HL-60 (cell line): ENCODE measurements at regions not wholly inside any gene's neighbourhood (a gene's known extent, or its start where the extent isn't known, plus 50 kb on each side); places are given as distances from the start of the nearest gene placed in this dataset.

Experiments used
- DNase-seq, 2 experiments: peaks; one replicate each; pipeline ENCODE4 v3.0.0-alpha.2; 2010 to 2020; ENCODE audit warnings: low read depth in 1 of 2, low spot score in 1 of 2
- H3K27ac ChIP-seq: fragments of 250-450 bp; sonication (Bioruptor Pico); replicated peaks from 2 replicates; pipeline ENCODE4 v1.5.1; 2020; ENCODE audit warnings: mild to moderate bottlenecking, moderate library complexity
- H3K27me3 ChIP-seq: fragments of 250-450 bp; sonication (Bioruptor Pico); 2 replicates; pipeline ENCODE4 v1.5.1; 2021; ENCODE audit warnings: mild to moderate bottlenecking, moderate library complexity; ENCODE audit not compliant: insufficient read depth, poor library complexity, severe bottlenecking
- H3K4me3 ChIP-seq: replicated peaks from 2 replicates; pipeline ENCODE4 v1.5.1; 2011; ENCODE audit warnings: mild to moderate bottlenecking, control low read depth, low read length; ENCODE audit not compliant: insufficient read depth
- GABPA ChIP-seq: IDR thresholded peaks from 2 replicates; pipeline ENCODE4 v1.6.1; 2012; ENCODE audit warnings: low read depth
- POLR2AphosphoS5 ChIP-seq: IDR thresholded peaks from 2 replicates; pipeline ENCODE4 v1.6.1; 2012; ENCODE audit warnings: low read depth
- SPI1 ChIP-seq: IDR thresholded peaks from 2 replicates; pipeline ENCODE4 v1.6.1; 2012; ENCODE audit warnings: low read depth, mild to moderate bottlenecking, borderline replicate concordance
- TF ChIP-seq, protein P1 (sequence below): IDR thresholded peaks from 2 replicates; pipeline ENCODE4 v1.6.1; 2012; ENCODE audit warnings: low read depth; ENCODE audit not compliant: insufficient replicate concordance
- TF ChIP-seq, protein P2 (sequence below): IDR thresholded peaks from one replicate; pipeline ENCODE4 v1.5.1; 2011; ENCODE audit warnings: low read length, control low read depth, inconsistent platforms; ENCODE audit not compliant: insufficient read depth

DNA sequence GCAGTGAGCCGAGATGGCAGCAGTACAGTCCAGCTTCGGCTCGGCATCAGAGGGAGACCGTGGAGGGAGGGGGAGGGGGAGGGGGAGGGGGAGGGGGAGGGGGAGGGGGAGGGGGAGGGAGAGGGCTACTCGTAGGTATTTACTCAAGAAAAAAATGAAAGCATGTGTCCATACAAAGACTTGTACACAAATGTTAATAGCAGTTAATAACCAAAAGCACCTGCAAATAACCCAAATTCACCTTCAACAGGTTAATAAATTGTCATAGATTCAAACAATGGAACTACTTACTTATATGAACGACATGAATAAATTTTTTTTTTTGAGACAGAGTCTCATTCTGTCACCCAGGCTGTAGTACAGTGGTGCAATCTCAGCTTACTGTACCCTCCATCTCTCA is 152.4 kb downstream of the BRMS1L start:
- no peak for DNase-seq
- H3K4me3 ChIP-seq = no peak overlapping the region
- TF ChIP-seq, protein P1, sequence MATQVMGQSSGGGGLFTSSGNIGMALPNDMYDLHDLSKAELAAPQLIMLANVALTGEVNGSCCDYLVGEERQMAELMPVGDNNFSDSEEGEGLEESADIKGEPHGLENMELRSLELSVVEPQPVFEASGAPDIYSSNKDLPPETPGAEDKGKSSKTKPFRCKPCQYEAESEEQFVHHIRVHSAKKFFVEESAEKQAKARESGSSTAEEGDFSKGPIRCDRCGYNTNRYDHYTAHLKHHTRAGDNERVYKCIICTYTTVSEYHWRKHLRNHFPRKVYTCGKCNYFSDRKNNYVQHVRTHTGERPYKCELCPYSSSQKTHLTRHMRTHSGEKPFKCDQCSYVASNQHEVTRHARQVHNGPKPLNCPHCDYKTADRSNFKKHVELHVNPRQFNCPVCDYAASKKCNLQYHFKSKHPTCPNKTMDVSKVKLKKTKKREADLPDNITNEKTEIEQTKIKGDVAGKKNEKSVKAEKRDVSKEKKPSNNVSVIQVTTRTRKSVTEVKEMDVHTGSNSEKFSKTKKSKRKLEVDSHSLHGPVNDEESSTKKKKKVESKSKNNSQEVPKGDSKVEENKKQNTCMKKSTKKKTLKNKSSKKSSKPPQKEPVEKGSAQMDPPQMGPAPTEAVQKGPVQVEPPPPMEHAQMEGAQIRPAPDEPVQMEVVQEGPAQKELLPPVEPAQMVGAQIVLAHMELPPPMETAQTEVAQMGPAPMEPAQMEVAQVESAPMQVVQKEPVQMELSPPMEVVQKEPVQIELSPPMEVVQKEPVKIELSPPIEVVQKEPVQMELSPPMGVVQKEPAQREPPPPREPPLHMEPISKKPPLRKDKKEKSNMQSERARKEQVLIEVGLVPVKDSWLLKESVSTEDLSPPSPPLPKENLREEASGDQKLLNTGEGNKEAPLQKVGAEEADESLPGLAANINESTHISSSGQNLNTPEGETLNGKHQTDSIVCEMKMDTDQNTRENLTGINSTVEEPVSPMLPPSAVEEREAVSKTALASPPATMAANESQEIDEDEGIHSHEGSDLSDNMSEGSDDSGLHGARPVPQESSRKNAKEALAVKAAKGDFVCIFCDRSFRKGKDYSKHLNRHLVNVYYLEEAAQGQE = no peak
- TF ChIP-seq, protein P2, sequence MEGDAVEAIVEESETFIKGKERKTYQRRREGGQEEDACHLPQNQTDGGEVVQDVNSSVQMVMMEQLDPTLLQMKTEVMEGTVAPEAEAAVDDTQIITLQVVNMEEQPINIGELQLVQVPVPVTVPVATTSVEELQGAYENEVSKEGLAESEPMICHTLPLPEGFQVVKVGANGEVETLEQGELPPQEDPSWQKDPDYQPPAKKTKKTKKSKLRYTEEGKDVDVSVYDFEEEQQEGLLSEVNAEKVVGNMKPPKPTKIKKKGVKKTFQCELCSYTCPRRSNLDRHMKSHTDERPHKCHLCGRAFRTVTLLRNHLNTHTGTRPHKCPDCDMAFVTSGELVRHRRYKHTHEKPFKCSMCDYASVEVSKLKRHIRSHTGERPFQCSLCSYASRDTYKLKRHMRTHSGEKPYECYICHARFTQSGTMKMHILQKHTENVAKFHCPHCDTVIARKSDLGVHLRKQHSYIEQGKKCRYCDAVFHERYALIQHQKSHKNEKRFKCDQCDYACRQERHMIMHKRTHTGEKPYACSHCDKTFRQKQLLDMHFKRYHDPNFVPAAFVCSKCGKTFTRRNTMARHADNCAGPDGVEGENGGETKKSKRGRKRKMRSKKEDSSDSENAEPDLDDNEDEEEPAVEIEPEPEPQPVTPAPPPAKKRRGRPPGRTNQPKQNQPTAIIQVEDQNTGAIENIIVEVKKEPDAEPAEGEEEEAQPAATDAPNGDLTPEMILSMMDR = no peak
- TF ChIP-seq GABPA = no peak
- no peak for TF ChIP-seq POLR2AphosphoS5
- no peak for TF ChIP-seq SPI1

DNA sequence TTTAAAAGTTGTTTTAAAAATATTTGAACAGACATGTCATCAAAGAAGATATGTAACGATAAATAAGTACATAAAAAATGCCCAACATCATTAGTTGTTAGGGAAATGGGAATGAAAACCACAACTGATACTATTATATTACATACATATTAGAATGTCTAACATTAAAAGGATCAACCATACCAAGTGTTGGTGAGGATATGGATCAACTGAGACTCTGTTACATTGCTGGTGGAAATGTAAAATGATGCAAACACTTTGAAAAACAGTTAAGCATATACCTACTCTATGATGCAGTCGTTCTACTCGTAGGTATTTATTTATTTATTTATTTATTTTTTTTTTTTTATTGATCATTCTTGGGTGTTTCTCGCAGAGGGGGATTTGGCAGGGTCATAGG is 149.7 kb downstream of the BRMS1L start:
- Histone ChIP-seq H3K27ac (no peak overlapping the region), H3K27me3 (peaks cover 2% of the 10 kb centered on the region), H3K4me3 (no peak overlapping the region)
- TF ChIP-seq POLR2AphosphoS5 (no peak), GABPA (no peak), SPI1 (no peak)
- TF ChIP-seq, protein P2 = no peak
- TF ChIP-seq, protein P1 = no peak
- no peak for DNase-seq

More for the DNA sequence above, 152.4 kb downstream of the BRMS1L start:
- H3K27me3 ChIP-seq = no peaks in the 10 kb centered on the region
- no peak overlapping the region for H3K27ac ChIP-seq

DNA sequence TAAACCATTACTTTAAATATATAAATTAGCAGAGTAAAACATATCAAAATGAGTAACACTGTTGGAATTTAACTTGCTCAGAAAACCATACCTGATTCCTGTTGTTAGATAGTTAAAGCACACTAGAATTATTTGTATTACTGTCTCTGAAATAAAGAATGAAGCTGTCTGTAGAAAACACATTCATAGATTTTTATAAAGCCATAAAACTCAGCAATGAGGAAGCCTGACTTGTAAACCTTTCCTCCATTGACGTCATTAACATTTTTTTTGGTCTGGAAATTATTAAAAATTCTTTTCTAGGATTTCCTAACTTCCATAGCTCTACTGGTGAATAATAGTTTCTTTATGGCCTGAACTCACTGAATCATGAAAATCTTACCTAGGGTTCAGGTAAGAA is 147.6 kb downstream of the BRMS1L start:
- Histone ChIP-seq H3K27ac (no peak overlapping the region), H3K4me3 (no peak overlapping the region), H3K27me3 (peaks cover 2% of the 10 kb centered on the region)
- DNase-seq = no peak
- TF ChIP-seq, protein P1 = no peak
- TF ChIP-seq, protein P2 = no peak
- TF ChIP-seq POLR2AphosphoS5 = no peak
- TF ChIP-seq GABPA = no peak
- TF ChIP-seq SPI1 = no peak
